SK-N-SH (cell line): ENCODE measurements at regions not wholly inside any gene's neighbourhood (a gene's known extent, or its start where the extent isn't known, plus 50 kb on each side); places are given as distances from the start of the nearest gene placed in this dataset.

Experiments used
- CTCF ChIA-PET: fragments of 300-600, 350-600 bp; formaldehyde crosslinking; extraction: SDS; loops from one replicate; lab custom pipeline; 2021; lab: Yijun Ruan, JAX
- POLR2A ChIA-PET: fragments of 350-600 bp; sonication (Branson Sonifier 250); formaldehyde crosslinking; extraction: SDS; loops from one replicate; lab custom pipeline; 2020; ENCODE audit warnings: antibody characterized with exemption, inconsistent platforms; lab: Yijun Ruan, JAX
- DNase-seq: peaks from one replicate; pipeline ENCODE4 v3.0.0; 2012
- H2AFZ ChIP-seq: fragments of 200-600 bp; sonication (generic); 2 replicates; pipeline ENCODE4 v1.8.1; 2016; ENCODE audit warnings: antibody characterized with exemption, mild to moderate bottlenecking, low read depth
- H3F3A ChIP-seq: fragments of 200-600 bp; sonication (generic); replicated peaks from 2 replicates; pipeline ENCODE3; 2016; ENCODE audit warnings: antibody characterized with exemption, mild to moderate bottlenecking; ENCODE audit not compliant: insufficient read depth
- H3K27ac ChIP-seq, 2 experiments: fragments of 200-500 bp in 1 of 2; fragments of 200-600 bp in 1 of 2; sonication (Bioruptor generic) in 1 of 2; sonication (generic), shearing (Covaris generic) in 1 of 2; 2 replicates each; pipeline versions ENCODE4 v1.5.1 to v1.6.1; 2014 to 2016; ENCODE audit warnings: low read depth in 2 of 2, inconsistent platforms in 1 of 2, low read length in 1 of 2, mild to moderate bottlenecking in 1 of 2, mixed read lengths in 1 of 2
- H3K27me3 ChIP-seq: fragments of 200-600 bp; sonication (generic), shearing (Covaris generic); 2 replicates; pipeline ENCODE4 v1.6.1; 2016; ENCODE audit warnings: mixed run types; ENCODE audit not compliant: insufficient read depth
- H3K36me3 ChIP-seq, 2 experiments: fragments of 200-500 bp in 1 of 2; fragments of 200-600 bp in 1 of 2; sonication (Bioruptor generic) in 1 of 2; sonication (generic) in 1 of 2; replicated peaks in 1 of 2; 2 replicates each; pipeline versions ENCODE3 to v1.5.1; 2014 to 2016; ENCODE audit warnings: low read length in 1 of 2, mild to moderate bottlenecking in 1 of 2; ENCODE audit not compliant: insufficient read depth in 2 of 2, control insufficient read depth in 1 of 2
- H3K4me1 ChIP-seq, 2 experiments: fragments of 200-500 bp in 1 of 2; fragments of 200-600 bp in 1 of 2; sonication (Bioruptor generic) in 1 of 2; sonication (generic), shearing (Covaris generic) in 1 of 2; 2 replicates each; pipeline versions ENCODE4 v1.5.1 to v1.6.1; 2014 to 2016; ENCODE audit warnings: low read depth in 1 of 2, low read length in 1 of 2, mixed run types in 1 of 2; ENCODE audit not compliant: insufficient read depth in 2 of 2, control insufficient read depth in 1 of 2
- H3K4me2 ChIP-seq: fragments of 200-600 bp; sonication (generic), shearing (Covaris generic); 2 replicates; pipeline ENCODE4 v1.6.1; 2017; ENCODE audit warnings: mixed run types
- H3K4me3 ChIP-seq, 2 experiments: fragments of 200-500 bp in 1 of 2; fragments of 200-600 bp in 1 of 2; sonication (Bioruptor generic) in 1 of 2; sonication (generic), shearing (Covaris generic) in 1 of 2; 2 replicates each; pipeline versions ENCODE4 v1.5.1 to v1.8.1; 2014 to 2016; ENCODE audit warnings: low read depth in 2 of 2, inconsistent platforms in 1 of 2, low read length in 1 of 2, mild to moderate bottlenecking in 1 of 2, mixed read lengths in 1 of 2, moderate library complexity in 1 of 2
- H3K79me2 ChIP-seq: fragments of 200-600 bp; sonication (generic); 2 replicates; pipeline ENCODE4 v1.8.1; 2017; ENCODE audit warnings: mild to moderate bottlenecking; ENCODE audit not compliant: insufficient read depth
- H3K9ac ChIP-seq: fragments of 200-600 bp; sonication (generic); 2 replicates; pipeline ENCODE4 v1.6.1; 2017; ENCODE audit warnings: mixed run types
- H3K9me2 ChIP-seq: fragments of 200-600 bp; sonication (generic); 2 replicates; pipeline ENCODE4 v1.6.1; 2017; ENCODE audit warnings: mixed run types
- H3K9me3 ChIP-seq: fragments of 200-600 bp; sonication (generic); 2 replicates; pipeline ENCODE4 v1.6.1; 2017; ENCODE audit warnings: mixed run types, mild to moderate bottlenecking, moderate library complexity
- H4K20me1 ChIP-seq: fragments of 200-600 bp; sonication (generic); 2 replicates; pipeline ENCODE4 v1.6.1; 2017; ENCODE audit warnings: mild to moderate bottlenecking, mixed run types; ENCODE audit not compliant: insufficient read depth
- CHD2 ChIP-seq: fragments of 150-350 bp; IDR thresholded peaks from 2 replicates; pipeline ENCODE4 v1.6.1; 2018; ENCODE audit warnings: low read length; ENCODE audit not compliant: partially characterized antibody
- FOSL2 ChIP-seq: IDR thresholded peaks from 2 replicates; pipeline ENCODE4 v1.4.0; 2012; ENCODE audit warnings: low read depth, mild to moderate bottlenecking, moderate library complexity, borderline replicate concordance
- FOXJ3 ChIP-seq: sonication (generic); formaldehyde crosslinking; IDR thresholded peaks from 2 replicates; pipeline ENCODE4 v1.5.1; 2020; ENCODE audit warnings: mild to moderate bottlenecking, missing genetic modification reagents
- FOXM1 ChIP-seq: IDR thresholded peaks from 2 replicates; pipeline ENCODE4 v1.4.0; 2012; ENCODE audit warnings: low read depth, mild to moderate bottlenecking
- GABPA ChIP-seq: IDR thresholded peaks from 2 replicates; pipeline ENCODE4 v1.4.0; 2012; ENCODE audit warnings: low read depth, mild to moderate bottlenecking
- GATA2 ChIP-seq: sonication (generic); formaldehyde crosslinking; IDR thresholded peaks from 2 replicates; pipeline ENCODE4 v1.5.0; 2020; ENCODE audit warnings: mild to moderate bottlenecking, missing genetic modification reagents
- JUND ChIP-seq: IDR thresholded peaks from 2 replicates; pipeline ENCODE4 v1.4.0; 2012
- MXI1 ChIP-seq: IDR thresholded peaks from 2 replicates; pipeline ENCODE4 v1.6.1; 2012; ENCODE audit warnings: mild to moderate bottlenecking, low read depth, low read length, improper control_type of control experiment
- NFIC ChIP-seq: IDR thresholded peaks from 2 replicates; pipeline ENCODE4 v1.4.0; 2012; ENCODE audit warnings: borderline replicate concordance
- NRF1 ChIP-seq: IDR thresholded peaks from 2 replicates; pipeline ENCODE4 v1.6.1; 2012; ENCODE audit warnings: low read depth, mild to moderate bottlenecking, low read length
- POLR2AphosphoS5 ChIP-seq: IDR thresholded peaks from 2 replicates; pipeline ENCODE4 v1.6.1; 2012; ENCODE audit warnings: low read depth, low read length
- SIN3A ChIP-seq: IDR thresholded peaks from 2 replicates; pipeline ENCODE4 v1.6.1; 2012; ENCODE audit warnings: low read depth, mild to moderate bottlenecking, low read length, moderate library complexity, borderline replicate concordance
- TAF1 ChIP-seq: IDR thresholded peaks from 2 replicates; pipeline ENCODE4 v1.6.1; 2012; ENCODE audit warnings: low read depth, mild to moderate bottlenecking, low read length, moderate library complexity, borderline replicate concordance
- TEAD4 ChIP-seq: IDR thresholded peaks from 2 replicates; pipeline ENCODE4 v1.4.0; 2012; ENCODE audit warnings: mild to moderate bottlenecking, borderline replicate concordance; ENCODE audit not compliant: insufficient read depth
- USF2 ChIP-seq: fragments of 150-350 bp; IDR thresholded peaks from 2 replicates; pipeline ENCODE4 v1.6.1; 2017; ENCODE audit warnings: antibody characterized with exemption, low read length, low read depth, borderline replicate concordance
- WGBS: methylation state at CpG from one replicate; pipeline ENCODE4 v1.1.6; 2017; ENCODE audit warnings: low lambda C conversion rate; 5-methylcytosine and 5-hydroxymethylcytosine counted together
- TF ChIP-seq, protein P1 (sequence below): IDR thresholded peaks from 2 replicates; pipeline ENCODE4; 2012

GRCh38 chr3:27945229-27945628 is 223.1 kb upstream of the EOMES start:
- 19% methylated on average over 4 of the region's 4 CpGs for WGBS

GRCh38 chr3:27960133-27960532 is 238.0 kb upstream of the EOMES start:
- Histone ChIP-seq H3K9me3 (no peaks in the 10 kb centered on the region), H3K27me3 (no peaks in the 10 kb centered on the region), H3K4me3 (no peak overlapping the region), H3K9me2 (no peaks in the 10 kb centered on the region), H3F3A (no peaks in the 10 kb centered on the region), H3K36me3 (no peaks in the 10 kb centered on the region), H3K9ac (no peak overlapping the region), H3K27ac (no peak overlapping the region), H3K79me2 (no peaks in the 10 kb centered on the region), H4K20me1 (no peaks in the 10 kb centered on the region), H3K4me2 (no peak overlapping the region), H3K4me1 (peaks cover 0 to 2% of the 10 kb centered on the region in 2 experiments; a peak in 2 of 4 replicates), H2AFZ (no peak overlapping the region)
- WGBS, result 35% methylated on average over 2 of the region's 2 CpGs
- POLR2A ChIA-PET, result no interaction called here
- CTCF ChIA-PET, result no interaction called here
- no peak for DNase-seq
- TF ChIP-seq FOSL2 (no peak), POLR2AphosphoS5 (no peak)
- TF ChIP-seq, protein P1, sequence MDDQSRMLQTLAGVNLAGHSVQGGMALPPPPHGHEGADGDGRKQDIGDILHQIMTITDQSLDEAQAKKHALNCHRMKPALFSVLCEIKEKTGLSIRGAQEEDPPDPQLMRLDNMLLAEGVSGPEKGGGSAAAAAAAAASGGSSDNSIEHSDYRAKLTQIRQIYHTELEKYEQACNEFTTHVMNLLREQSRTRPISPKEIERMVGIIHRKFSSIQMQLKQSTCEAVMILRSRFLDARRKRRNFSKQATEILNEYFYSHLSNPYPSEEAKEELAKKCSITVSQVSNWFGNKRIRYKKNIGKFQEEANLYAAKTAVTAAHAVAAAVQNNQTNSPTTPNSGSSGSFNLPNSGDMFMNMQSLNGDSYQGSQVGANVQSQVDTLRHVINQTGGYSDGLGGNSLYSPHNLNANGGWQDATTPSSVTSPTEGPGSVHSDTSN, result no peak

More at GRCh38 chr3:27945229-27945628, 223.1 kb upstream of the EOMES start:
- no peak for DNase-seq
- no peaks in the 10 kb centered on the region for H3K79me2 ChIP-seq
- no peaks in the 10 kb centered on the region for H3F3A ChIP-seq
- POLR2A ChIA-PET, result no interaction called here
- no peak overlapping the region for H2AFZ ChIP-seq
- no peak overlapping the region for H3K27ac ChIP-seq
- no peaks in the 10 kb centered on the region for H4K20me1 ChIP-seq
- CTCF ChIA-PET, result interaction anchor here (0.5 to 1.4 kb wide), 4 partner anchors 20 to 847 kb away, joined by 3 to 6 read pairs (median 3); no protein-coding TSS in a partner anchor
- TF ChIP-seq GATA2 (CRISPR knock-in tag) (no peak), NRF1 (no peak), NFIC (no peak)
- H3K9ac ChIP-seq, result no peak overlapping the region
- H3K9me3 ChIP-seq, result no peaks in the 10 kb centered on the region
- H3K27me3 ChIP-seq, result no peaks in the 10 kb centered on the region
- 0 out of 2 replicates have a peak, but pooled peaks cover 2% of the 10 kb centered on the region for H3K9me2 ChIP-seq
- H3K4me3 ChIP-seq, result no peak overlapping the region
- H3K4me1 ChIP-seq, result no peaks in the 10 kb centered on the region
- H3K36me3 ChIP-seq, result no peaks in the 10 kb centered on the region
- no peak overlapping the region for H3K4me2 ChIP-seq

DNA sequence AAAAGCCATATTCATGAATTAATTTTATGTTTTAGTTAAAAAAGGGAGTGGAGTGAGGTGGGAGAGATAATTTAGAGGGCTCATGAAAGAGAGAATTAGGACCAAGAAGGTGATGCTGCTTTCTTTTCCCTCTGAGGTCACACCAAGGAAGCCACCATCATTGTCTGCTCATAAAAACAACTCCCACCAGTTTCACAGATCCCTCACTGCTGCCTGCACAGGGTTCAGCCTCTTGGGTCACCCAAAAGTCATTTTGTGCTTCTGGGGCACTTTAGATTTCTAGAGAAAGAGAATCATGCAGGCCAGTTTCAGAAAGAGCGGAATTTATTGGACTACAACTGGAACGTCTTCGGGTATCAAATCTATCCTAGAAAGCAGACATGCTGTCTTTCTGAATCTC is 241.4 kb upstream of the EOMES start:
- Histone ChIP-seq H3K79me2 (no peaks in the 10 kb centered on the region), H3K4me3 (no peak overlapping the region), H3K36me3 (no peaks in the 10 kb centered on the region), H3K9me3 (no peaks in the 10 kb centered on the region), H2AFZ (no peak overlapping the region)
- CTCF ChIA-PET, result no interaction called here
- DNase-seq, result no peak
- TF ChIP-seq FOXJ3 (CRISPR knock-in tag) (no peak), MXI1 (no peak), USF2 (no peak), GABPA (no peak), JUND (no peak), CHD2 (no peak), SIN3A (no peak), TEAD4 (no peak), TAF1 (no peak), FOXM1 (no peak)
- TF ChIP-seq, protein P1, result no peak
- TF ChIP-seq, all 33 proteins: peak for 0
- H4K20me1 ChIP-seq, result no peaks in the 10 kb centered on the region
- H3F3A ChIP-seq, result no peaks in the 10 kb centered on the region
- WGBS, result 64% methylated on average over 3 of the region's 3 CpGs
- no peak overlapping the region for H3K27ac ChIP-seq
- peaks cover 0 to 7% of the 10 kb centered on the region in 2 experiments; a peak in 2 of 4 replicates for H3K4me1 ChIP-seq
- H3K9ac ChIP-seq, result no peak overlapping the region
- POLR2A ChIA-PET, result no interaction called here
- no peak overlapping the region for H3K4me2 ChIP-seq
- no peaks in the 10 kb centered on the region for H3K27me3 ChIP-seq
- H3K9me2 ChIP-seq, result no peaks in the 10 kb centered on the region
